Stimulated activated naive CD8-positive, alpha-beta T cell treated with anti-CD3 and anti-CD28 coated beads, Interleukin-15, Interleukin-2, amounts not matched to agents 100 U/mL and 50 U/mL, for 24 hours (primary cell): ENCODE measurements at regions not wholly inside any gene's neighbourhood (a gene's known extent, or its start where the extent isn't known, plus 50 kb on each side); places are given as distances from the start of the nearest gene placed in this dataset.

Experiments
- ATAC-seq: fragments of 150-1000 bp; cut with Tn5 transposase; one replicate; pipeline ENCODE4 v1.10.0; 2021
- DNase-seq: peaks from one replicate; pipeline ENCODE4 v3.0.0; 2021

- ATAC-seq (no peak), DNase-seq (no peak)
These were observed 54.2 kb upstream of the SPRY4 start for GRCh38 chr5:142378737-142379634.

- ATAC-seq: no peak
- no peak for DNase-seq
These were observed 51.2 kb upstream of the SPRY4 start for GRCh38 chr5:142375944-142376411.
